ENCODE measurements at regions not wholly inside any gene's neighbourhood (a gene's known extent, or its start where the extent isn't known, plus 50 kb on each side); places are given as distances from the start of the nearest gene placed in this dataset.
"Not testable (repeated sequence)": the region's sequence is repeated elsewhere in the genome, so short reads cannot be mapped to it uniquely, and the experiment has no call there.

GRCh38 chrY:18713760-18714159, 59.8 kb downstream of the HSFY2 start:
- H3K27me3 ChIP-seq; intact Hi-C loops (cut with DNase I); H3K36me3 ChIP-seq; H3K9me3 ChIP-seq; H3K4me1 ChIP-seq; DNase-seq (ENCODE audit: extremely low spot score); H3K27ac ChIP-seq (replicated peaks in 1 of 4); H3K4me3 ChIP-seq: not testable (repeated sequence)
- no CpG with 5 or more reads among the region's 5 CpGs for WGBS

- WGBS = no CpG with 5 or more reads among the region's 2 CpGs
- H3K4me1 ChIP-seq; H3K27me3 ChIP-seq; H3K27ac ChIP-seq (replicated peaks in 1 of 4); H3K36me3 ChIP-seq; DNase-seq (ENCODE audit: extremely low spot score); intact Hi-C loops (cut with DNase I); H3K4me3 ChIP-seq; H3K9me3 ChIP-seq: not testable (repeated sequence)
These were observed 54.8 kb downstream of the HSFY2 start for GRCh38 chrY:18718714-18719113.

DNA sequence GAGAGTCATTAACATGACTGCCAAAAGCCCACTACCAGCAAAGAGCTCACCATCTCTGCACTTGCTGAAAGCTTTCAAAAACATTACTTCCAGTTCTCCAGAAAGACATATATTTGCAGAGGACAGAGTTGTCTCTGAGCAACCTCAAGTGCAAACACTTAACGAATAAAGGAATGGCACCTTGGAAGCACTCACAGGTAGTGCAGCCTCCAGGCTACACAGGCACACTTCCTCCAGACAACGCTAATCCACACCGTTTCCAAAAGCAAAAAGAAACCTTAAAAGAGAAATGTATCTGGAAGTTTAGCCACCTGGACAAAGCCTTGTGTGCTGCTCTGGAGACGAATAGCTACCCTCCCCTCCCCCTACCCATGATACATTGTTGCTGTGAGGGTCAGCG, 53.1 kb downstream of the HSFY2 start:
- H3K36me3 ChIP-seq; intact Hi-C loops (cut with DNase I); H3K9me3 ChIP-seq; H3K27me3 ChIP-seq; H3K4me1 ChIP-seq; H3K4me3 ChIP-seq; H3K27ac ChIP-seq (replicated peaks in 1 of 4); DNase-seq (ENCODE audit: extremely low spot score): not testable (repeated sequence)
- no CpG with 5 or more reads among the region's 5 CpGs for WGBS
